ENCODE measurements at regions not wholly inside any gene's neighbourhood (a gene's known extent, or its start where the extent isn't known, plus 50 kb on each side); places are given as distances from the start of the nearest gene placed in this dataset.

DNA sequence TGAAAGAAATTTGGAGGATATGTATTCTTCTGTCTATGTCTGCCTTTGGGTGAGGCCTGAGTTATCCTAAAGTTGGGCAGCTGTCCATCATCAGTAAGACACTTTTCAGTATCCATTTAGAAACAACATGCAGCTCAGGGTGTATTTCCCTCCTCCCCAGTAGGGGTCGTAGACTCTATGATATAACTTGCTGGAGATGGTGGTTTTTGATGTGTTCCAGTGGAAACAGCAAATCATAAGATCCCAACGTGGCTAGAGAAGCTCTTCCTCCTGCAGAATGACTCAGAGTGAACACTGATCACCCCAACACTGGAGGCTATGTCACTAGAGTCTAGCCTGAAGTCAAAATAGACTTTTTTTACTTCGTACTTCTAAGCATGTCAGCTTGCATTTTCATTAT, 331.6 kb upstream of the STXBP6 start:
- TF ChIP-seq POLR2A (IDR thresholded peaks at IDR 0.05): no peak
- TF ChIP-seq, protein P1, sequence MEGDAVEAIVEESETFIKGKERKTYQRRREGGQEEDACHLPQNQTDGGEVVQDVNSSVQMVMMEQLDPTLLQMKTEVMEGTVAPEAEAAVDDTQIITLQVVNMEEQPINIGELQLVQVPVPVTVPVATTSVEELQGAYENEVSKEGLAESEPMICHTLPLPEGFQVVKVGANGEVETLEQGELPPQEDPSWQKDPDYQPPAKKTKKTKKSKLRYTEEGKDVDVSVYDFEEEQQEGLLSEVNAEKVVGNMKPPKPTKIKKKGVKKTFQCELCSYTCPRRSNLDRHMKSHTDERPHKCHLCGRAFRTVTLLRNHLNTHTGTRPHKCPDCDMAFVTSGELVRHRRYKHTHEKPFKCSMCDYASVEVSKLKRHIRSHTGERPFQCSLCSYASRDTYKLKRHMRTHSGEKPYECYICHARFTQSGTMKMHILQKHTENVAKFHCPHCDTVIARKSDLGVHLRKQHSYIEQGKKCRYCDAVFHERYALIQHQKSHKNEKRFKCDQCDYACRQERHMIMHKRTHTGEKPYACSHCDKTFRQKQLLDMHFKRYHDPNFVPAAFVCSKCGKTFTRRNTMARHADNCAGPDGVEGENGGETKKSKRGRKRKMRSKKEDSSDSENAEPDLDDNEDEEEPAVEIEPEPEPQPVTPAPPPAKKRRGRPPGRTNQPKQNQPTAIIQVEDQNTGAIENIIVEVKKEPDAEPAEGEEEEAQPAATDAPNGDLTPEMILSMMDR (IDR thresholded peaks at IDR 0.05): no peak
- TF ChIP-seq POLR2AphosphoS5 (IDR thresholded peaks at IDR 0.05): no peak

Measured in prostate gland (tissue), 2 donors.